ENCODE measurements at regions not wholly inside any gene's neighbourhood (a gene's known extent, or its start where the extent isn't known, plus 50 kb on each side); places are given as distances from the start of the nearest gene placed in this dataset.
A peak's percentile ranks its signal among the peaks of the same experiment; 100 is the strongest.

- Mint-ChIP-seq H3K9me3 (peaks cover under 1% of the 10 kb centered on the region), H3K4me3 (no peak overlapping the region), H3K4me1 (peaks cover 13% of the 10 kb centered on the region), H3K27me3 (ENCODE audit: insufficient read depth, low read depth) (peaks cover 7% of the 10 kb centered on the region), H3K27ac (no peak overlapping the region), H3K36me3 (no peaks in the 10 kb centered on the region)
- no peak for TF ChIP-seq EZH2phosphoT487 (IDR thresholded peaks at IDR 0.05)
- TF ChIP-seq, protein P1, sequence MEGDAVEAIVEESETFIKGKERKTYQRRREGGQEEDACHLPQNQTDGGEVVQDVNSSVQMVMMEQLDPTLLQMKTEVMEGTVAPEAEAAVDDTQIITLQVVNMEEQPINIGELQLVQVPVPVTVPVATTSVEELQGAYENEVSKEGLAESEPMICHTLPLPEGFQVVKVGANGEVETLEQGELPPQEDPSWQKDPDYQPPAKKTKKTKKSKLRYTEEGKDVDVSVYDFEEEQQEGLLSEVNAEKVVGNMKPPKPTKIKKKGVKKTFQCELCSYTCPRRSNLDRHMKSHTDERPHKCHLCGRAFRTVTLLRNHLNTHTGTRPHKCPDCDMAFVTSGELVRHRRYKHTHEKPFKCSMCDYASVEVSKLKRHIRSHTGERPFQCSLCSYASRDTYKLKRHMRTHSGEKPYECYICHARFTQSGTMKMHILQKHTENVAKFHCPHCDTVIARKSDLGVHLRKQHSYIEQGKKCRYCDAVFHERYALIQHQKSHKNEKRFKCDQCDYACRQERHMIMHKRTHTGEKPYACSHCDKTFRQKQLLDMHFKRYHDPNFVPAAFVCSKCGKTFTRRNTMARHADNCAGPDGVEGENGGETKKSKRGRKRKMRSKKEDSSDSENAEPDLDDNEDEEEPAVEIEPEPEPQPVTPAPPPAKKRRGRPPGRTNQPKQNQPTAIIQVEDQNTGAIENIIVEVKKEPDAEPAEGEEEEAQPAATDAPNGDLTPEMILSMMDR (IDR thresholded peaks at IDR 0.05): no peak
- TF ChIP-seq EZH2 (IDR thresholded peaks at IDR 0.05): no peak
- Histone ChIP-seq H3K4me3 (no peak overlapping the region), H3K36me3 (no peaks in the 10 kb centered on the region), H3K79me2 (ENCODE audit: low read depth) (no peaks in the 10 kb centered on the region), H3K27ac (no peak overlapping the region), H3K4me1 (no peaks in the 10 kb centered on the region), H3K9me3 (ENCODE audit: low read depth) (no peaks in the 10 kb centered on the region), H4K20me1 (ENCODE audit: low read depth) (no peaks in the 10 kb centered on the region), H3K4me2 (no peak overlapping the region), H3F3A (ENCODE audit: low read depth) (no peaks in the 10 kb centered on the region), H2AFZ (replicated peaks) (no peak overlapping the region), H3K9ac (no peak overlapping the region), H3K27me3 (no peaks in the 10 kb centered on the region)
- no peak for DNase-seq (ENCODE audit: low spot score)
These were observed 109.8 kb upstream of the DAP start for GRCh38 chr5:10870791-10871190.

DNA sequence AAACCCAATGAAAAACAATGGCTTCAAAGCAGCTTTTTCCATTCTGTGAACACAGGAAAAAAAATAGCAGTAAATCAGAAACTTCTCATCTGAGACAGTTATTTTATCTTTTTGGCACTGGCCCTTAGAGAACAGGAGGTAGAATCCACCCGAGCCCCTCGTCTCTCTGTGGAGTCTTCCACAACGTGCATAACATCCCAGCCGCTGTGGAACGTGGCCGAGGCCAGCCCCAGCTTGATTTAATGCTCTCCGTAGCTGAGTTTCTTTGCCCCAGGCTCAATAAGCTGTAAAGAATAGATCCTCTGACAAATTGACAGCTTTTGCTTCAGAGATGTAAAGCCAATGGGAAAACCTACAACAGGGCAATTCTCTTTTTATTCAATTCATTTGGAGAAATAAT is 107.9 kb upstream of the DAP start:
- H3K4me1 Mint-ChIP-seq: peaks cover 13% of the 10 kb centered on the region
- Histone ChIP-seq H3K27me3 (no peaks in the 10 kb centered on the region), H3K4me3 (no peak overlapping the region), H3K4me1 (no peaks in the 10 kb centered on the region), H3K27ac (no peak overlapping the region), H3F3A (ENCODE audit: low read depth) (no peaks in the 10 kb centered on the region), H3K9ac (no peak overlapping the region), H3K36me3 (no peaks in the 10 kb centered on the region), H3K4me2 (no peak overlapping the region), H2AFZ (replicated peaks) (no peak overlapping the region), H4K20me1 (ENCODE audit: low read depth) (no peaks in the 10 kb centered on the region), H3K9me3 (ENCODE audit: low read depth) (no peaks in the 10 kb centered on the region), H3K79me2 (ENCODE audit: low read depth) (no peaks in the 10 kb centered on the region)
- TF ChIP-seq EZH2phosphoT487 (IDR thresholded peaks at IDR 0.05) (no peak), EZH2 (IDR thresholded peaks at IDR 0.05) (no peak)
- TF ChIP-seq, protein P1 (IDR thresholded peaks at IDR 0.05): no peak
- no peak overlapping the region for H3K4me3 Mint-ChIP-seq
- DNase-seq (ENCODE audit: low spot score): no peak
- H3K9me3 Mint-ChIP-seq: no peaks in the 10 kb centered on the region
- H3K36me3 Mint-ChIP-seq: no peaks in the 10 kb centered on the region
- H3K27me3 Mint-ChIP-seq (ENCODE audit: insufficient read depth, low read depth): peaks cover 5% of the 10 kb centered on the region
- H3K27ac Mint-ChIP-seq: no peak overlapping the region

- no peak overlapping the region for H3K4me3 ChIP-seq
These were observed 106.6 kb upstream of the DAP start for GRCh38 chr5:10867389-10868303.

More at GRCh38 chr5:10867389-10868303, 106.6 kb upstream of the DAP start:
- H3K9ac ChIP-seq: no peak overlapping the region
- no peaks in the 10 kb centered on the region for H3K4me1 ChIP-seq
- no peaks in the 10 kb centered on the region for H3K9me3 Mint-ChIP-seq
- H3K4me2 ChIP-seq: no peak overlapping the region
- peaks cover 13% of the 10 kb centered on the region for H3K4me1 Mint-ChIP-seq
- H4K20me1 ChIP-seq (ENCODE audit: low read depth): no peaks in the 10 kb centered on the region
- DNase-seq (ENCODE audit: low spot score): no peak
- H3K27ac Mint-ChIP-seq: peak overlapping the region; percentile 28
- no peaks in the 10 kb centered on the region for H3K36me3 Mint-ChIP-seq
- no peak overlapping the region for H3K27ac ChIP-seq
- H3K27me3 Mint-ChIP-seq (ENCODE audit: insufficient read depth, low read depth): peaks cover 7% of the 10 kb centered on the region
- no peak overlapping the region for H2AFZ ChIP-seq (replicated peaks)
- no peaks in the 10 kb centered on the region for H3F3A ChIP-seq (ENCODE audit: low read depth)
- H3K9me3 ChIP-seq (ENCODE audit: low read depth): no peaks in the 10 kb centered on the region
- H3K36me3 ChIP-seq: no peaks in the 10 kb centered on the region
- TF ChIP-seq EZH2phosphoT487 (IDR thresholded peaks at IDR 0.05) (no peak), EZH2 (IDR thresholded peaks at IDR 0.05) (no peak)
- TF ChIP-seq, protein P1 (IDR thresholded peaks at IDR 0.05): no peak
- peaks cover 6% of the 10 kb centered on the region for H3K27me3 ChIP-seq
- no peaks in the 10 kb centered on the region for H3K79me2 ChIP-seq (ENCODE audit: low read depth)
- no peak overlapping the region for H3K4me3 Mint-ChIP-seq
